HG02981 (cell line): ENCODE measurements at regions not wholly inside any gene's neighbourhood (a gene's known extent, or its start where the extent isn't known, plus 50 kb on each side); places are given as distances from the start of the nearest gene placed in this dataset.
A peak's percentile ranks its signal among the peaks of the same experiment; 100 is the strongest.
"Not testable (repeated sequence)": the region's sequence is repeated elsewhere in the genome, so short reads cannot be mapped to it uniquely, and the experiment has no call there.

ENCODE experiments used
- ATAC-seq: cut with Tn5 transposase; IDR thresholded peaks from one replicate; pipeline ENCODE4 v1.9.1; 2021; ENCODE audit warnings: mild to moderate bottlenecking, moderate library complexity; ENCODE audit not compliant: unreplicated experiment

DNA sequence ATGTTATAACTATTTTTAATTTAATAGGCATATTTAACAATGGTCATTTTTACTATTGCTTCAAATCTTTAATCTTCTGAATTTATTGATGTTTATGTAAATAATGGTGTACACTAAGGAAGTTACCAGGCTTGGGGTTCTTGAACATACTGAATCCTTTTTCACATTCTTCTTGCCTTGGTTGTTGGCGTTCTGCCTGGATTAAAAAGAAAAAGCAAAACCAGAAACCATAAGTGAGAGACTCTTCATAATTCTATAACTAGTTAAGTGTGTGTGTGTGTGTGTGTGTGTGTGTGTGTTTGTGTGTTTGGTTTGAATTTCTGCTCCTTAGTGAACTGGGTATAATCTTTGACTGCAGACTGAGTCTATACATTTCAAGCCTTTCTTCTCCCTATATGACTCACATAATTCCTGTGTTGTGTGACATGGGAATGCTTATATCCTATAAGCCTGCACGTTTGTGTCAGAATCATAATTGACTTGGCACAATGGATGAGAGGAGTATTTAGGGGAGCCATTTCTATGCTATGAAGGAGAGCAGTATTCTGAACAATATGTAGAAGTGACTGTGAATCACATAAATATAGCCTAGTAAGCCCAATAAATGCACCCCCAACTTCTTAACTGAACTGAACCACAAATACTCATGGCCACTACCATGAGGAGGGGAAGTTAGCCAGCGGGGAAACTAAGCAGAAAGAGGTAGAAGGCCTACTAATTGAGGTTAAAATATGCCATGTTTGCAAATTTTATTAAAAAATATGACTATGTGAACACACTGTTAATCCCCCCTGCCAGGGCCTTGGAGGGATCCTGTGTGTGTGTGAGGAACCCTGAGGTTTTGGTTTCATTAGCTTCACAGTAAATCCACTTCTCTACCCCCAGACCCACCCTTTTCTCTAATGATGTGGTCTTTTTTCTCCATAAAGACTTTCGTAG lies 425.5 kb downstream of the BCKDHB start:
- ATAC-seq = no peak

DNA sequence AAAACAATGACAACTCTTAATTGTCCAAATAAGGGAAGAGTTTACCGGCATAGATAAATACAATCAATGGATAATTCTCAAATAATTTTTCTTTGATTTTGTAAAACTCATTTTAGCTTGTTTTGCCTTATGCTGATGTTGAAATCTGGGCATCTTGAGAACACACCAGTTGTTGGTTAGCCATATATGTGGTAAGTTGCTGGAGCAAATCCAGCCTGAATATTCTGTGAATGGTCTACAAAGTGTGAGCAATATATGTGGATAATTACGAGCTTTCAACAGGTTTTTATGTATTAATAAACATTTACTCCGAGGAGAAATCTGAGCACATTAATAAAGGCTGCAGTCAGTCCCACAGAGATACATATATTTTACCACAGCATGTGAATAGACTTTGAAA lies 423.6 kb downstream of the BCKDHB start:
- ATAC-seq = no peak

GRCh38 chr6:80528115-80528514 lies 421.6 kb downstream of the BCKDHB start:
- no peak for ATAC-seq

- ATAC-seq = no peak
Observed at GRCh38 chr6:80527552-80528052, 421.1 kb downstream of the BCKDHB start.

DNA sequence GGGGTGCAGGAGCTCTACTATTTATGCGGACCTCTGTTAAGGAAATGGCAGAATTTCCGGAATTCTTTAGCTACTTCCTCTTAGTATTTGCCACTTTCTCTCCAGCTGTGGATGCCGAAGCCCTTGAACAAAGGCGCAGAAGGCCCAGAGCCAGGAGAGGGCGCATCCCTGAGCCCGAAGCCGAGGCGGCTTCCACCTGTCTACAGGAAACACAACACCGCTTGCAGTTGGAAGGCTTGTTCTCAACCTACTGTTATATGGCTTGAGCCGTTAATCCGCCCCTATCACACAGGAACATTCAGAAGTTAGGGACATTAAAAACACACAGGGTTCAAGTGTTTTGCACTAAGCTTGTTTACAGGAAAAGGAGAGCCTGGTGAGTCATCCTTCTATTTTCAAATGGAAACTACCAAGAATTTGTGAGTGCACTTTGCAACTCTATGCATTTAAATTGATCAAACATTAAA lies 417.1 kb downstream of the BCKDHB start:
- no peak for ATAC-seq

- no peak for ATAC-seq
Observed at GRCh38 chr6:80523010-80523409, 416.5 kb downstream of the BCKDHB start.

- no peak for ATAC-seq
Observed at GRCh38 chr6:80522576-80522975, 416.1 kb downstream of the BCKDHB start.

GRCh38 chr6:80519811-80520594 lies 413.5 kb downstream of the BCKDHB start:
- ATAC-seq = no peak

DNA sequence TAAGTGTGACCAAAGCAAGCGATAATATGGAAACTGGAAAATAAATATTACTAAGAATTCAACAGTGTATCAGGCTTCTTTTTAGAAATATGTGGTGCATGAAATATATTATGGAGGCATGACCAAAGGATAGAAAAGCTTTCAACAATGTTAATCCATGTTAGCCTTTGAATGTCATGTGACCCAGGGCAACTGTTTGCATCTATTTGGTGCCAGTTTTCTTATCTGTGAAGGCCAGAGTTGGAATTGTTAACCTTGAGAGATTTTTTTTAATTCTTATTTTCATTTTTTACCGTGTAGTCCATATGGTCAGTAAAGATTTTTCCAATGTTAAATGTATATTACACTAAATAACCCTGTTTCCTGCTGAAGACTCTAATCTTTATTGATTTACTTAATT lies 411.1 kb downstream of the BCKDHB start:
- ATAC-seq = no peak

DNA sequence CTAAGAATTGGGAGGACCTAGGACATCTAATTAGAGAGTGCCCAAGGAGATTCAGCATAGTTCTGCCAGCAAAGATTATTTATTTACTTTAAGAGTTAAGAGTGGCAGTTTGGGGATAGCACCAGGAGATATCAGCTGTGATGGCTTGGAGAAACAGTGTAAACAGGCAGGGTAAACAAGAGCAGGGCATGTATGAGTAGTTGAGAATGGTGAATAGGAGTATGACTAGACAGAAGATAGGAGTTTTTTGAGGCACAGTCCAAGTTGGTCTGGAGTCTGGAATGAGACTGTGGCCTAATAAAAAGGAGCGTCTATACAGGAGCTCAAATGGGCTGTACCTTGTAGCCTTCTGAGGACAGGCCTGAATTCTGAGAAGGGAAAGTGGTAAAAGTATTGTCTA lies 404.1 kb downstream of the BCKDHB start:
- ATAC-seq = not testable (repeated sequence)

DNA sequence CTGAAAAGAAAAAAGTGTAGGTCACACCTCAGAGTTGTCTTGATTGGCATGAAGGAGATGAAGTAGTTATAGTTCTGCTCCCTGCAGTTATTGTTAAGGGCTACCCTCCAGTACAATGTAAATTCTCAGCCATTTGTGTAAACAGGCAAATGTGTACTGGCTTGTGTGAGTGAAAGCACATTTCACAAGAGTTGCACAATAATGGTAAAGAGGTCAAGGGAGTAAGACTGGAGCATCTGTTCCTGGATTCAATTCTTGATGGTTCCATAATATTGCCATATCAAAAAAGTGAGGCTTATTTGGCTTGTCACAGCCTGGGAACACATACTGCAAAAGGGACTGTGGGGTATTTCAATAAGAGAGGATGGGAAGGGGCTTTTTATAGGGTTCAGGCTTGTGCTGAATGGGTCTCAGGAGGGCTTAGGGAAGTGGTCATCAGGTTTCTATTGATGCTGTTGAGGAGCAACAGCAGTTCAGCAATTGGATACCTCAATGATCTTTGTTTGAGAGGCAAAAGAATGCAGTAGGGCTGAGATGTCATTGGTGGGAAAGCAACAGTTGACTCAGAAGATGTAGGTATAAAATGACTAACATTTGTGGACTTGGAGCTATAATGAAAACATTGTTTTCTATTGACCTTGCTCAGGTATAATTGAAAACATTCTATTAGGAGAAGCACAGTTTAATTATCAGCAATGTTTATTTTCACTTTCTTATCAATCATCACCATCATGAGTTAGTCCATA lies 402.6 kb downstream of the BCKDHB start:
- ATAC-seq = no peak

DNA sequence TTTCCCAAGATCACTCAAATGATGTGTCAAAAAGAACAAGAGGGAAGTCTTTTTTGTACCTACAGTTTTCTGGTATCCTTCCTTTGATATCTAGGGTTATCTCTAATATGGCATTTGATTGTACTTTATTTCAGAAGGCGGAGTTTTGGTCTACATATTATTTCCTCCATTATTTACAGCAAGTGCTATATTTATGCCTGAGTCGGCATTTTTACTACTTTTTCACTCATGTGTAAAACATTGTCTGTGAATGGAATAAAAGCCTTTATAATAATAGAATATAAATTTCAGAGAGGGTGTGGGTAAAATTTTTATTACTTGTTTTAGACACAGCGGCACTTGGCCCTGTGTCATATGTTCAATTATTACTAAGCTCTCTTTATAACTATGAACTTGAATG lies 398.4 kb downstream of the BCKDHB start:
- ATAC-seq = no peak

- no peak for ATAC-seq
Observed at GRCh38 chr6:80503660-80504059, 397.2 kb downstream of the BCKDHB start.

DNA sequence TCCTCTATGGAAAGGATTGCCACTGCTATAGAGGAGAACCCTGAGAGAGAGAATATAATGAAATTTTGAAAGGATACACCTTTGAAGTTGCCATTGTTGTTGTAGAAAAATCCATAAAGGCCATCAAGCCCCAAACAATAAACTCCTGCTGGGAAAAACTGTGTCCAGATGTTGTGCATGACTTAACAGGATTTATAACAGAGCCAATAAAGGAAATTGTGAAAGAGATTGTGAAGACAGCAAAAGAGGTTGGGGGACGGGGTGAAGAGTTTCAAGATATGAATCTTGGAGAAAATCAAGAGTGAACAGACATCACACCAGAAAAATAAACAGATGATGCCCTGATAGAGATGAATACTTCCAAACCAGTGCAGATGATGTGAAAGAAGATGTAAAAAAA lies 396.4 kb downstream of the BCKDHB start:
- ATAC-seq = no peak

GRCh38 chr6:80501636-80502035 lies 395.2 kb downstream of the BCKDHB start:
- no peak for ATAC-seq

DNA sequence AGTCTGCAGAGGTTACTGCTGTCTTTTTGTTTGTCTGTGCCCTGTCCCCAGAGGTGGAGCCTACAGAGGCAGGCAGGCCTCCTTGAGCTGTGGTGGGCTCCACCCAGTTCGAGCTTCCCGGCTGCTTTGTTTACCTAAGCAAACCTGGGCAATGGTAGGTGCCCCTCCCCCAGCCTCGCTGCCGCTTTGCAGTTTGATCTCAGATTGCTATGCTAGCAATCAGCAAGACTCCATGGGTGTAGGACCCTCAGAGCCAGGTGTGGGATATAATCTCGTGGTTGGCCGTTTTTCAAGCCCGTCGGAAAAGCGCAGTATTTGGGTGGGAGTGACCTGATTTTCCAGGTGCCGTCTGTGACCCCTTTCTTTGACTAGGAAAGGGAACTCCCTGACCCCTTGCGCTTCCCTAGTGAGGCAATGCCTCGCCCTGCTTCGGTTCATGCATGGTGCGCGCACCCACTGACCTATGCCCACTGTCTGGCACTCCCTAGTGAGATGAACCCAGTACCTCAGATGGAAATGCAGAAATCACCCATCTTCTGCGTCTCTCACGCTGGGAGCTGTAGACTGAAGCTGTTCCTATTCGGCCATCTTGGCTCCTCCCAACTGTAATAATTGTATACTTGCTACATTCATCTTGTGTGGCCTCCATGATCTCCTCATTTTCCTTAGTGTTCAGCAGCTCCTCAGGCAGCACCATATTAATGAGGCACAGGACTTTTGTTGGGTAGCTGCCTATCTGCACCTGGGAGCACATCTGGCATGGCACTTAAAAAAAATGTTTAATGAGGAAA lies 391.4 kb downstream of the BCKDHB start:
- not testable (repeated sequence) for ATAC-seq

GRCh38 chr6:80489911-80490635 lies 383.6 kb downstream of the BCKDHB start:
- ATAC-seq = no peak

GRCh38 chr6:80488190-80488589 lies 381.7 kb downstream of the BCKDHB start:
- ATAC-seq = peak; percentile 61

GRCh38 chr6:80485494-80485893 lies 379.0 kb downstream of the BCKDHB start:
- ATAC-seq = not testable (repeated sequence)
